SK-N-MC (cell line): ENCODE measurements at regions not wholly inside any gene's neighbourhood (a gene's known extent, or its start where the extent isn't known, plus 50 kb on each side); places are given as distances from the start of the nearest gene placed in this dataset.
"Not testable (repeated sequence)": the region's sequence is repeated elsewhere in the genome, so short reads cannot be mapped to it uniquely, and the experiment has no call there.

Source experiments
- DNase-seq: peaks from one replicate; pipeline ENCODE4 v3.0.0-alpha.2; 2011; ENCODE audit warnings: low read depth, low spot score
- H3K27ac ChIP-seq: fragments of 200-600 bp; sonication (generic); 2 replicates; pipeline ENCODE4 v1.5.1; 2016; ENCODE audit warnings: mixed run types
- H3K36me3 ChIP-seq: fragments of 200-600 bp; sonication (generic); 2 replicates; pipeline ENCODE4 v1.6.1; 2017; ENCODE audit warnings: antibody characterized with exemption, low read length, mixed read lengths; ENCODE audit not compliant: insufficient read depth
- H3K4me3 ChIP-seq: fragments of 200-600 bp; sonication (generic); 2 replicates; pipeline ENCODE4 v1.5.1; 2016
- H3K9ac ChIP-seq: fragments of 200-600 bp; sonication (generic); 2 replicates; pipeline ENCODE4 v1.8.0; 2017; ENCODE audit warnings: mixed run types, mixed read lengths; ENCODE audit not compliant: insufficient read length
- H3K9me3 ChIP-seq: fragments of 200-600 bp; sonication (generic); 2 replicates; pipeline ENCODE4 v1.6.1; 2017; ENCODE audit warnings: low read depth, mild to moderate bottlenecking, antibody characterized with exemption, low read length, moderate library complexity, mixed read lengths
- EZH2 ChIP-seq: fragments of 200-600 bp; sonication (generic); IDR thresholded peaks from one replicate; pipeline ENCODE4 v1.6.1; 2017; ENCODE audit warnings: antibody characterized with exemption
- FOXP2 ChIP-seq: optimal IDR thresholded peaks from 2 replicates; pipeline ENCODE3; 2011; ENCODE audit warnings: mild to moderate bottlenecking, moderate library complexity; ENCODE audit not compliant: insufficient read depth; ENCODE audit errors: extremely low read length, control extremely low read depth
- POLR2AphosphoS5 ChIP-seq: IDR thresholded peaks from 2 replicates; pipeline ENCODE4 v1.6.1; 2012; ENCODE audit warnings: mild to moderate bottlenecking, low read depth, low read length, borderline replicate concordance

DNA sequence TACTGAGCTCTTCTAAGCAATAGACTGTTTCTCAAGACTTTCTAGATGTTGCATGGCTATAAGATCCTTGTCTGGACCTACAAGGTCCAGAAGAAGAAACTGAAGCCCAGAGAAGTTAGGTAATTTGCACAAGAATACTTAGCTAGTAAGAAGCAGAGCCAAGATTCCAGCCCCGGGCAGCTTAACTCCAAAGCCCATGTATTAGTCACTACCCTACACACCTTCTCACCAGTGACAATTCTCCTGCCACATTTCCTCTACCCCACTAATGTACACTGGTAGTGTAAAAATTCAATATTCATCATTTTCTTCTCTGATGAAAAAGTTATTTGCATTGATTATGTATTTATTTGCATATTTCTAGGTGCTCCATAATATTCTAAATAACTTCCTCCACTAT is 95.5 kb upstream of the CREB1 start:
- DNase-seq, result no peak
- H3K36me3 ChIP-seq, result no peaks in the 10 kb centered on the region
- TF ChIP-seq POLR2AphosphoS5 (no peak), FOXP2 (no peak), EZH2 (no peak)

DNA sequence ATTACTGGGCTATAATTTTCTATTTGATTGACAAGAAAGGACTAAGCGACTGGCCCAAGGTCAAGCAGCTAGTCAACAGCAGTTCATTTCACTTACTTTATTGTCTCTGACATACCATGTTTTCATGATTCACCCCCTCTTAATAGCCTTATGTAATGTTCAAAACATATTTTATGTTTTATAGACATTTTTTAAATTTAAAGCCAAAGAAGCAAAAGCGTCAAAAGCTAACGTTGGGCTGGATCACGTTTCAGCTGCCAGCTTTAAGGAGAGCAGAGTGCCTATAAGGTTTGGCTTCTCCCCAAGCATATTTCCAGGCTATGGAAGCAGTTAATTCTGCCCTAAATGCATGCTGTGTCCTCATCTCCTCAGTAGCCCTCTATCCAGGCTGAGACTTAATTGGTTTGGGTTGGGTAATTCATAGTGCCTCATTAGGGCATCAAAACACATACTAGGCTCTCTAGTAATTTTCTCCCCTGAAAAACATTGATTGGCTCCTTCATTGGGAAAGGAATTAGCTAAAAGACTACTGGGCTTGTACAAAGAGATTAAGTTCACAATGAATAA is 94.8 kb upstream of the CREB1 start:
- H3K4me3 ChIP-seq, result no peak overlapping the region

More for the DNA sequence above, 95.5 kb upstream of the CREB1 start:
- Histone ChIP-seq H3K9me3 (no peaks in the 10 kb centered on the region), H3K9ac (no peak overlapping the region), H3K27ac (no peak overlapping the region), H3K4me3 (no peak overlapping the region)

DNA sequence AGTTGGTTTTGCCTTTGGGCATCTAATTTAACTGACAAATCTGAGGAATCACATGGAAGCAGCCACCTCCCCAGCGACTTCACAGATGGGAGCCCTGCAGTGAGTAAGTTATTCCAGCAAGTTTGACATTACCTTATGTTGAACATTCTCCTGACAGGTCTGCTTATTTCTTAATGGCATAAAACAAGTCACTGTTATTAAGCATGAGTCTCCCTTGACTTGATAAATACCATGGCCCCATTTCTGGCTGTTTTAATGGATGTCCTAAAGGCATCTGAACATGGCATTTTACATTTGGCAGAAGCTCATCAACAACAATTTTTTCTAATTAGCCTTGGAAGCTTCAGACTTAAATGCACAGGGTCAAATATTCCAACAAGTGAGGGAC is 92.6 kb upstream of the CREB1 start:
- H3K4me3 ChIP-seq, result no peak overlapping the region
- H3K9ac ChIP-seq, result no peak overlapping the region
- H3K27ac ChIP-seq, result no peak overlapping the region
- H3K36me3 ChIP-seq, result no peaks in the 10 kb centered on the region
- no peaks in the 10 kb centered on the region for H3K9me3 ChIP-seq
- no peak for DNase-seq
- no peak for TF ChIP-seq FOXP2
- TF ChIP-seq POLR2AphosphoS5, result no peak
- no peak for TF ChIP-seq EZH2

More for the DNA sequence above, 94.8 kb upstream of the CREB1 start:
- no peak overlapping the region for H3K27ac ChIP-seq
- H3K36me3 ChIP-seq, result no peaks in the 10 kb centered on the region
- no peaks in the 10 kb centered on the region for H3K9me3 ChIP-seq
- no peak for TF ChIP-seq FOXP2
- no peak for TF ChIP-seq EZH2
- no peak for TF ChIP-seq POLR2AphosphoS5
- no peak overlapping the region for H3K9ac ChIP-seq
- DNase-seq, result no peak

DNA sequence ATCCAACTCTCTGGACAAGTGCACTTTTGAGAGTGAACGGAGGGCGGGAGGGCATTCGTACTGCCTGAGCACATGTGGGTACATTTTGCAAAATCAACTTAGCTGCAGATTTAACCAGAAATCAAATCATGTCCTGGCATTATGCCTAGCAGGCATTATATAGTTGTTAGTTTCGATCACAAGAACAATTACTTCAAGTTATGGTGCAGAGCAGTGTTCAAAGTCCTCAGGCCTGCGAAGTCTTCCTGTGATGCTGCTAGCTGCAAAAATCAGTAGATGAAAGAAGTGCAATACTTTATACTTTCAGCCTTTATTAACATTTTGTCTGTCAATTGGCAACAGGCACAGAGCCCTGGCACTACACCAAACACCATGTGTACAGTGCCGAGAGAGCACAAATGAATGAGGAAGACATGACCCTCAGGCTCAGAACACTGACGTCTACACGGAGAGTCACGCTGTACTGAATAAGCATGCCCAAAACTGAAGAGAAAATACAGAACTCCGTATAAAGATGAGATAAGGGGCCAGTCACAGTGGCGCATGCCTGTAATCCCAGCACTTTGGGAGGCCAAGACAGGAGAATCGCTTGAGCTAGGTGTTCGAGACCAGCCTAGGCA is 92.1 kb upstream of the CREB1 start:
- H3K4me3 ChIP-seq, result no peak overlapping the region
- H3K9me3 ChIP-seq, result no peaks in the 10 kb centered on the region
- no peaks in the 10 kb centered on the region for H3K36me3 ChIP-seq
- no peak overlapping the region for H3K9ac ChIP-seq
- H3K27ac ChIP-seq, result no peak overlapping the region
- TF ChIP-seq EZH2 (no peak), FOXP2 (no peak), POLR2AphosphoS5 (no peak)
- no peak for DNase-seq

DNA sequence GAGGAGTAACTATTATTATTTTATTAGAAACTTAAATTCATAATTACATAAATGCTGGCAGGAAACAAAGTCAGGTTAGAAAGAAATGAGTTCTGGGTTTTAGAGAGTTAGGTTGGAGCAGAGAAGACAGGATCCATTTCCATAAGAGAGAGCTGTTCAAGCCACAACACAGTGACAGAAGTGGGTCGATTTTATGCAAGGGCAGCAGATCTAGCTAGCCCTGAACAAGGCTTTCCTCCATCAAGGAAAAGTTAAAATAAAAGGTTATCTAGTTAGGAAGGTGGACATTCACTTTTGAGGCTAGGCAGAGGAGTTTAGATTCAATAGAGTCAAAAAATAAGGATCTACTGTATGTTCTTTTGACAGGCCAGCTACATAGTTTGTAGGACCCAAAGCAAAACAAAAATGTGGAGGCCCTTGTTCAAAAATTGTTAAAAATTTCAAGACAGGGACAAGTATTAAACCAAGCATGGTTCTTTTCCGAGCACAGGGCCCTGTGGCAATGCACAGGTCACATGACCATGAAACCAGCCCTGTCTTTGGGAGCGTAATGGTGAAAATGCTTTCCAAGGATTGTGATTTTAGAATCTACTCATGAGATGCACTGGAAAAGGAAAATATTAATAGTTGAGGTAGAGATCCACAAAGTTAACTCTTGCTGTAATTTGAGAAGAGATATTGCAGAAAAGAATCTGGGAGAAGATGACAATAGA is 91.2 kb upstream of the CREB1 start:
- no peak for DNase-seq

DNA sequence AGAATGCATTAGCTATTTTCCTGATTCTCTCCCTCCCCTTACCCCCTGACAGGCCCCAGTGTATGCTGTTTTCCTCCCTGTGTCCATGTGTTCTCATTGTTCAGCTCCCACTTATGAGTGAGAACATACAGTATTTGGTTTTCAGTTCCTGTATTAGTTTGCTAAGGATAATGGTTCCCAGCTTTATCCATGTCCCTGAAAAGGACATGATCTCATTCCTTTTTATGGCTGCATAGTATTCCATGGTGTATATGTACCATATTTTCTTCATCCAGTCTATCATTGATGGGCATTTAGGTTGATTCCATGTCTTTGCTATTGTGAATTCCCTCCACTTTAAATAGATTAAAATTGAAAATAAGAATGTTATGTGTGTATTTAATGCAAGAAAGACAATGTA is 89.9 kb upstream of the CREB1 start:
- not testable (repeated sequence) for H3K4me3 ChIP-seq, DNase-seq

More for the DNA sequence above, 91.2 kb upstream of the CREB1 start:
- Histone ChIP-seq H3K27ac (no peak overlapping the region), H3K9ac (no peak overlapping the region), H3K36me3 (no peaks in the 10 kb centered on the region), H3K9me3 (no peaks in the 10 kb centered on the region), H3K4me3 (no peak overlapping the region)
- TF ChIP-seq FOXP2 (no peak), POLR2AphosphoS5 (no peak), EZH2 (no peak)

DNA sequence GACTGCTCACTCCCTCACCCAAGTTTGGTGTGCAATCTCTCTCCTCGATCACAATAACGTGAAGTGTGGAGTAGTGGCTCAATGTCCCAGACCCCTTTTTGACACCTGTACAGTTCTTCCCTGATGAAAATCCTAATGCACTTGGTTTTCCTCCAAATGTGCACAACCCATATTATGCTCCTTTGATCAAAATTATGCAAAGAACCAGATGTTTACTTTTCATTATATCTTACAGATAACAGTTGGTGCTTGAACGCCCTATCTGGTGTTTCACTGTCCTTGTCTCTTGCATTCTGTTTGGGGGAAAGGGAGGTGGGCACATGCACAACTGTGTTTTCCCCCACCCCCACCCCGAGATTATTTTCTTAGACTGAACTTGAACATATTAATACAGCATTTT is 85.0 kb upstream of the CREB1 start:
- Histone ChIP-seq H3K36me3 (no peaks in the 10 kb centered on the region), H3K4me3 (no peak overlapping the region), H3K9ac (no peak overlapping the region), H3K27ac (no peak overlapping the region), H3K9me3 (no peaks in the 10 kb centered on the region)
- TF ChIP-seq EZH2 (no peak), POLR2AphosphoS5 (no peak), FOXP2 (no peak)
- DNase-seq, result no peak

More for the DNA sequence above, 89.9 kb upstream of the CREB1 start:
- H3K27ac ChIP-seq, H3K9ac ChIP-seq, H3K36me3 ChIP-seq, H3K9me3 ChIP-seq: not testable (repeated sequence)

DNA sequence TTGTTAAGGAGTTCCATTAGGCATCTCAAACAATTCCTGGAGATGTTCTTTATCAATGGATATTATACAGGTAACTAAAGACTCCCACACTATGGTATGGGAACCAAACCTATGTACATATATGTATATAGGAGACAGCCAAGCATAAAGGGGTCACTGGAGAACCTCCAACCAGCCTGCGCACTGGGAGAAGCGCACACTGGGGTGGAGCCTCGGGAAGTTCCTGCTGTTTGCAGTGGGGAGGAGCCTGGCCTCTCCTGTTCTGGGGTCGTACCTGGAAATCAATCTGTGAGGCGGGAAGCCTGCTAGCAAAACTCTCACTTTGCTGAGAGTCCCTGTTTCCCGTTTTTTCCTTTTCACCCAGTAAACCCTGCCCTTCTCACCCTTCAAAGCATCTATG is 83.1 kb upstream of the CREB1 start:
- H3K27ac ChIP-seq, result no peak overlapping the region
- no peaks in the 10 kb centered on the region for H3K9me3 ChIP-seq
- no peaks in the 10 kb centered on the region for H3K36me3 ChIP-seq
- TF ChIP-seq EZH2 (no peak), FOXP2 (no peak), POLR2AphosphoS5 (no peak)
- no peak for DNase-seq
- no peak overlapping the region for H3K4me3 ChIP-seq
- no peak overlapping the region for H3K9ac ChIP-seq

DNA sequence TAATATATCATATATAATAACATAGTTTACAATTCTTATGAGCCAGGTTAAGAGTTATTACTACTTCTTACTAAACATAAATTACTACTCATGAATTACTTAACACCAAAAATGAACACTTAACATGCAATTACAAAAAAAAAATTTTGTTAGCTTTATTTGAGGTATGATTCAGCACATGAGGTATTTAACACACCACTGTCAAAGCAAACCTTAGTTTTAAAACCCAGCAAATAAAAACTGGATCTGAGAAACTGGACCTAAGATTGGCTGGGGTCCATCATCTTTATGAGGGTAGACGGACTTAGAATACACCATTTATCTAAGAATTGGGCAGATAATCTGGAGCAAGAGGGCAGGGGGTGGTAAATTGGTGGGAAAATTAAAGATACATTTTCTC is 81.8 kb upstream of the CREB1 start:
- Histone ChIP-seq H3K9ac (no peak overlapping the region), H3K36me3 (no peaks in the 10 kb centered on the region), H3K27ac (no peak overlapping the region), H3K4me3 (no peak overlapping the region), H3K9me3 (no peaks in the 10 kb centered on the region)
- no peak for DNase-seq
- TF ChIP-seq FOXP2 (no peak), EZH2 (no peak), POLR2AphosphoS5 (no peak)
